Chondrocyte (in vitro differentiated cells): ENCODE measurements at regions not wholly inside any gene's neighbourhood (a gene's known extent, or its start where the extent isn't known, plus 50 kb on each side); places are given as distances from the start of the nearest gene placed in this dataset.
"Not testable (repeated sequence)": the region's sequence is repeated elsewhere in the genome, so short reads cannot be mapped to it uniquely, and the experiment has no call there.

Experiments
- DNase-seq: peaks from one replicate; pipeline ENCODE4 v3.0.0; 2021; ENCODE audit warnings: mixed read lengths, low spot score
- H3K27ac Mint-ChIP-seq: one replicate; pipeline ENCODE4 v1.8.0; 2021; ENCODE audit warnings: mild to moderate bottlenecking, moderate library complexity, mixed read lengths; ENCODE audit not compliant: unreplicated experiment
- H3K27me3 Mint-ChIP-seq: 2 replicates; pipeline ENCODE4 v1.8.0; 2021; ENCODE audit warnings: low read depth, mixed read lengths
- H3K36me3 Mint-ChIP-seq: 2 replicates; pipeline ENCODE4 v1.8.0; 2021; ENCODE audit warnings: low read depth, mixed read lengths
- H3K4me1 Mint-ChIP-seq: 2 replicates; pipeline ENCODE4 v1.8.0; 2021; ENCODE audit warnings: low read depth, mild to moderate bottlenecking, mixed read lengths
- H3K4me3 Mint-ChIP-seq: one replicate; pipeline ENCODE4 v1.8.0; 2021; ENCODE audit warnings: mild to moderate bottlenecking, moderate library complexity, mixed read lengths; ENCODE audit not compliant: unreplicated experiment
- H3K9me3 Mint-ChIP-seq: 2 replicates; pipeline ENCODE4 v1.8.0; 2021; ENCODE audit warnings: low read depth, mixed read lengths
- TF ChIP-seq, protein P1 (sequence below): fragments of 200-600 bp; sonication (generic); IDR thresholded peaks from 2 replicates; pipeline ENCODE4 v1.5.0; 2021; ENCODE audit warnings: antibody characterized with exemption, mild to moderate bottlenecking, moderate library complexity

- DNase-seq = no peak
- H3K4me3 Mint-ChIP-seq = no peak overlapping the region
- no peaks in the 10 kb centered on the region for H3K36me3 Mint-ChIP-seq
- no peak overlapping the region for H3K27ac Mint-ChIP-seq
- H3K4me1 Mint-ChIP-seq = no peaks in the 10 kb centered on the region
- peaks cover 26% of the 10 kb centered on the region for H3K27me3 Mint-ChIP-seq
- no peaks in the 10 kb centered on the region for H3K9me3 Mint-ChIP-seq
- TF ChIP-seq, protein P1, sequence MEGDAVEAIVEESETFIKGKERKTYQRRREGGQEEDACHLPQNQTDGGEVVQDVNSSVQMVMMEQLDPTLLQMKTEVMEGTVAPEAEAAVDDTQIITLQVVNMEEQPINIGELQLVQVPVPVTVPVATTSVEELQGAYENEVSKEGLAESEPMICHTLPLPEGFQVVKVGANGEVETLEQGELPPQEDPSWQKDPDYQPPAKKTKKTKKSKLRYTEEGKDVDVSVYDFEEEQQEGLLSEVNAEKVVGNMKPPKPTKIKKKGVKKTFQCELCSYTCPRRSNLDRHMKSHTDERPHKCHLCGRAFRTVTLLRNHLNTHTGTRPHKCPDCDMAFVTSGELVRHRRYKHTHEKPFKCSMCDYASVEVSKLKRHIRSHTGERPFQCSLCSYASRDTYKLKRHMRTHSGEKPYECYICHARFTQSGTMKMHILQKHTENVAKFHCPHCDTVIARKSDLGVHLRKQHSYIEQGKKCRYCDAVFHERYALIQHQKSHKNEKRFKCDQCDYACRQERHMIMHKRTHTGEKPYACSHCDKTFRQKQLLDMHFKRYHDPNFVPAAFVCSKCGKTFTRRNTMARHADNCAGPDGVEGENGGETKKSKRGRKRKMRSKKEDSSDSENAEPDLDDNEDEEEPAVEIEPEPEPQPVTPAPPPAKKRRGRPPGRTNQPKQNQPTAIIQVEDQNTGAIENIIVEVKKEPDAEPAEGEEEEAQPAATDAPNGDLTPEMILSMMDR = no peak
Observed at GRCh38 chr11:101262995-101263394, 133.4 kb upstream of the PGR start.

DNA sequence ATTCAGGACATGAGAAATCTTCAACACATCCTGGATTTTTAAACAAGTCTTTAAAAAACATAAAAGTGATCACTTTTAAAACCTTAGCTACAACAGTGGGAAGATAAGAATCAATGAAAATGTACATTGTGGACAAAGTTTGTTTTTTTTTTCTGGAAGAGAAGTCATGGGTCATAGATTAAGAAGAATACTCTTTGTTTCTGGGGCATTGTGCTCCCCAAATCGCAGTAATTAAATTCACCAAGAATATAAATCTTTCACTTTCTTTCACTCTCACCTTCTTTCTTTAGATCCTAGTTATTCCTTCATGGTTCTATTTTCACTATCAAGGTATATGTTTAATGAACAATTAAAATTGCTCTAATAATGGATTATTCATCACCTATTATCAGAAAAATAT, 132.6 kb upstream of the PGR start:
- H3K9me3 Mint-ChIP-seq = no peaks in the 10 kb centered on the region
- no peaks in the 10 kb centered on the region for H3K4me1 Mint-ChIP-seq
- DNase-seq = no peak
- no peak overlapping the region for H3K27ac Mint-ChIP-seq
- H3K36me3 Mint-ChIP-seq = no peaks in the 10 kb centered on the region
- no peak overlapping the region for H3K4me3 Mint-ChIP-seq
- peaks cover 29% of the 10 kb centered on the region for H3K27me3 Mint-ChIP-seq
- TF ChIP-seq, protein P1 = no peak

GRCh38 chr11:101255036-101255435, 125.4 kb upstream of the PGR start:
- no peak overlapping the region for H3K27ac Mint-ChIP-seq
- DNase-seq = no peak
- H3K4me3 Mint-ChIP-seq = no peak overlapping the region
- no peaks in the 10 kb centered on the region for H3K36me3 Mint-ChIP-seq
- peaks cover 11% of the 10 kb centered on the region for H3K27me3 Mint-ChIP-seq
- H3K9me3 Mint-ChIP-seq = no peaks in the 10 kb centered on the region
- H3K4me1 Mint-ChIP-seq = no peaks in the 10 kb centered on the region
- TF ChIP-seq, protein P1 = no peak

GRCh38 chr11:101254037-101254436, 124.4 kb upstream of the PGR start:
- Mint-ChIP-seq H3K36me3 (no peaks in the 10 kb centered on the region), H3K27ac (no peak overlapping the region), H3K27me3 (peaks cover 8% of the 10 kb centered on the region), H3K4me1 (no peaks in the 10 kb centered on the region), H3K9me3 (no peaks in the 10 kb centered on the region), H3K4me3 (no peak overlapping the region)
- TF ChIP-seq, protein P1 = no peak
- DNase-seq = no peak

GRCh38 chr11:101245635-101246034, 116.0 kb upstream of the PGR start:
- DNase-seq, H3K27ac Mint-ChIP-seq, H3K36me3 Mint-ChIP-seq, H3K4me3 Mint-ChIP-seq, H3K9me3 Mint-ChIP-seq, H3K27me3 Mint-ChIP-seq, H3K4me1 Mint-ChIP-seq: not testable (repeated sequence)

DNA sequence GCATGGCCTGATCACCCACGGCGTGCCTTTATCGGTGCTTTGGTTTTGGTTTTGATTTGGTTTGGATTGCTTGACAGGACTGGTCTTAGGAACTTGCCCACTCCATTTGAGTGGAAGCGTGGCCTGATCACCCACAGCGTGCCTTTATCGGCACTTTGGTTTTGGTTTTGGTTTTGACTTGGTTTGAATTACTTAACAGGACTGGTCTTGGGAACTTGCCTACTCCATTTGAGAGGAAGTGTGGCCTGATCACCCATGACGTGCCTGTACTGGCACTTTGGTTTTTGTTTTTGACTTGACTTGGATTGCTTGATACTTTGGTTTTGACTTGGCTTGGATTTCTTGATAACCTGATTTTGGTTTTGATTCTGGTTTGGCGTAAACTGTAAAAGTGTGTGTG, 115.5 kb upstream of the PGR start:
- not testable (repeated sequence) for H3K27me3 Mint-ChIP-seq, H3K4me1 Mint-ChIP-seq, DNase-seq, H3K36me3 Mint-ChIP-seq, H3K4me3 Mint-ChIP-seq, H3K9me3 Mint-ChIP-seq, H3K27ac Mint-ChIP-seq
